NCI-H2196 (cell line): ENCODE measurements at regions not wholly inside any gene's neighbourhood (a gene's known extent, or its start where the extent isn't known, plus 50 kb on each side); places are given as distances from the start of the nearest gene placed in this dataset.

Source experiments
- DNase-seq: peaks from one replicate; lab custom pipeline; 2025; ENCODE audit not compliant: unreplicated experiment; lab: John Stamatoyannopoulos, UW

DNA sequence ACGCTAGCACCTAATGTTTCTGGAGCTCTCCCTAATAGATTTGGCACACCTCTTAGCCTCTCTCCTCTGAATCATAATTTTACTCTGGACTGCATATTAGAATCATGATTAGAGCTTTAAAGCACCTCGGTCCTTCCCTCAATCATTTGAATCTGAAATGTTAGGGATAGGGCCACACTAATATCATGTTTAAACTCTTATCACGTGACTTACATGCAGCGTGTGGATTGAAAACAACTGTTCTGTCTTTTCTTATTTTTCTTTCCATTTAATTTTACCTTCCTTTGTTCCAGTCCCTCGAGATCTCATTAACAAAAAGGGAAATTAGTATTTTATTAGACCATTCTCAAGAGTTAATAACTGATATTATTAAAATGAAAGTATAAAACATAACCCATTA, 762.5 kb upstream of the FLRT2 start:
- DNase-seq = no peak

- DNase-seq = no peak
Measured at GRCh38 chr14:84770030-84770429, 759.9 kb upstream of the FLRT2 start.

GRCh38 chr14:84777356-84777755, 752.6 kb upstream of the FLRT2 start:
- no peak for DNase-seq

GRCh38 chr14:84782902-84783301, 747.0 kb upstream of the FLRT2 start:
- DNase-seq = no peak

DNA sequence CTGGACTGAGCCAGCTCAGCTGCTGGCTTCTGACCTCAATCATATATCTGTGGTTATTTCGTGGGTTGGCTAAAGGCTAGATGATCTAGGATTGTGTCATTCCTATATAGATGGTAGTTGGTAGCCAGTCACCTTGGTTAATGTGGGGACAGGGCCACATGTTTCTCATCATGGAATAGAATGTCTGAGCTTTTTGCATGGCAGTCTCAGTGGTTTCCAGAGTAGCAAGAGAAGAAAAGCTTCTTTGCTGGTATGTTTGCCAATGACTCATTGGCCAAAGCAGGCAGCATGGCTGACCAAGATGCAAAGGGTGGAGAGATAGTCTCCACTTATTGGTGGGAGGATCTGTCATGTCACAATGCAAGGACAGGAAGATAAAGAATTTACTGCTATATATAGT, 746.4 kb upstream of the FLRT2 start:
- no peak for DNase-seq

DNA sequence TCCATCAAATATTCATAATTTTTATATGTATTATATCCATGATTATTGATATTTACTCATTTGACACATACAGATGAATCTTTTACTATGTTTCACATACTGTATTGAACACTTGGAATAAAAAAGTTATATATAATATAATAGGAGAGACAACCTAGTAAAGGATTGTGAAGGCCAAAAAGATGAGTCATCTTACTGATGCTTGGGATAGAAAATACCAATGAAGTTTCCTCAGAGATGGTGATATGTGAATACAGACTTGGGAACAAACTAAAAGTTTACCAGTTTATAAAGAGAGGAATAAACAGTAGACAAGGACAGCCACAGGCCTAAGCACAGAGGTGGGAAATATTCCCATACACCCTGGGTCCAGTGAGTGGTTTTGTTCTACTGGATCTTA, 743.9 kb upstream of the FLRT2 start:
- no peak for DNase-seq

DNA sequence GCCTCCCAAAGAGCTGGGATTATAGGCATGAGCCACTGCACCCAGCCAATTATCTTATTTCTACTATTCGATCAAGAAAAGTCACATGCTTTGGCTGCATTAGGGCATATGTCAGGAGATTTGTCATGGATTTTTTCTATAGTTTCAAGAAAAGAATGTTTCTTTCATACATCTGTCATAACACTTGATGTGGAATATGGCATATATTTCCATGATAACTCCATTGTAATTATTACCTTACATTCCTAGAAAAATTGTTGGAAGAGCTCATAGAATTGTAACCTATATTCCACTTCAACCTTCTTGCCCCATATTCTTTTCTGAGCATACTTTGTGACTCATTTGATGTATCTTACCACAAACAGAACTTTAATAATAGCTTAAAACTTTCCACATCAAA, 740.9 kb upstream of the FLRT2 start:
- no peak for DNase-seq

DNA sequence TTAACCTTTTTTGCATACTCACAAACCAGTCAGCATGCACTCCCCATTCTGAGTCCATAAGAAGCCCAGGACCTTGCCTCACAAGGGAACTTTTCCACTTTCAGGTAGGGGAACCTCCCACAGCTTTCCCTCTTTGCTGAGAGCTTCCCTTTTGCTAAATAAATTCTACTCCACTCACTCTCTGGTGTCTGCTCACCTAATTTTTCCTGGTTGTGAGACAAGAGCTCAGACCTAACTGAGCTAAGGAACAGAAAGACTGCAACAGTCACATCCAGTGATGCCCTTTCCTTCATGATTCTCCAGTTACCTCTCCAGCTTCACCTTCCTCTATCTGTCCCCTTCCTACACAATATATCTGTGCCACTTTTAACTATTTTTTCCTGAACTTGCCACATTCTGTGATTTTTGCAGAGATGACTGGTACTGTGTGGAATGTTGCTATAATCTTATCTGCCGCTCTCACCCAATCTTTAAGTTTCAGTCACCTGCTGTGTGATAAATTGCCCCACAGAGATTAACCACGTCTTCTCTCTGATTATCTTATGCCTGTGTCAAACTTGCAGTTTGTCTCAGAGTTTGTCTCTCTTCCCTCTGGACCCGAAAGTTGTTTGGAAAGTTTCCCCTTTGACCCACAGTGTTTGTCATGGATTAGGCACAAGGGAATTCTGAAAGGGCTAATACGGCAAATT, 737.1 kb upstream of the FLRT2 start:
- DNase-seq = no peak

- DNase-seq = no peak
Measured at GRCh38 chr14:84797326-84797725, 732.6 kb upstream of the FLRT2 start.

DNA sequence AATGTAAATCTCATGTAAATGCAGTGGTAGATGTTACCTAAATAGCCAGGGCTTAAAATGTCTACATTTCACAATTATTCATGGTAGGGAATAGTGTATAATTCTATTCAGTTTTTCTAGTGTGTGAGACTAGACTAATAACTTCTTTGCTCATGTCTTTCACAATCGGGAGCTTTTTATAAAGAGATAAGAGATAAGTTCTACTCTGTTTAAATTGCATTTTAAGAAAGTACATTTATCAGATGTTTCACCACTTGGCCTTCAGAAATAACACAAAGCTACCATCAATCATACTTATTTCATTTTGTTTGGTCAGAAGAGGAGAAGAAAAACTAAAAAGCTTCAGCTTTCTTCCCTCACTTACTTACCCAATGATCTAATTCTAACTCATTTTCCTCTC, 725.5 kb upstream of the FLRT2 start:
- DNase-seq = no peak

DNA sequence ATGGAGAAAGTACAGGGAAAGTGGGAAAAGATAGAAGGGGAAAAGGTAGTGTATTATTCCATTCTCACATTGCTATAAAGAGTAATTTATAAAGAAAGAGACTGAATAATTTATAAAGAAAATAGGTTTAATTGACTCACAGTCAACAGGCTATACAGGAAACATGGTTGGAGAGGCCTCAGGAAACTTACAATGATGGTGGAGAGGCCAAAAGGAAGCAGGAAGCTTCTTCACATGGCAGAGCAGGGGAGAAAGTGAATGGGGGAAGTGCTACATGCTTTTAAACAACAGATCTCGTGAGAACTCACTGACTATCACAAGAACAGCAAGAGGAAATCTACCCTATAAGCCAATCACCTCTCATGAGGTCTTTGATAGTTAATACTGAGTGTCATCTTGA, 725.0 kb upstream of the FLRT2 start:
- no peak for DNase-seq

DNA sequence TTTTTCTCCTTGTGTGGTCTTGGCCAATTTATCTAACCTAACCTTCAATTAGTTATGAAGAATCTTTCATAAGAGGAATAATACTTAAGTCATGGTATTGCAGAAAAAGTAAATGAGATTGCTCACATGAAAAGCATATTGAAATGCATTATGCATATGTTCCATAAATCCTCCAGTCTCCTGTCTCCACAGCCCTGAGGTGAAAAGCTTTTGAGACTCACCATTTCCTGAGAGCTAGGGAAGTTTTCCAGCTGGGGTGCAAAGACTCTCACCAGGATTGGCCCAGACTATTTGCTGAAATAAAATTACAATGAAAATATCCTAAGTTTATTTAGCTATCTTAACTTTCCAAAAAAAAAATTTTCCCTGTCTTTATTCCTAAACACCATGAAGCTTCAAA, 723.8 kb upstream of the FLRT2 start:
- no peak for DNase-seq

DNA sequence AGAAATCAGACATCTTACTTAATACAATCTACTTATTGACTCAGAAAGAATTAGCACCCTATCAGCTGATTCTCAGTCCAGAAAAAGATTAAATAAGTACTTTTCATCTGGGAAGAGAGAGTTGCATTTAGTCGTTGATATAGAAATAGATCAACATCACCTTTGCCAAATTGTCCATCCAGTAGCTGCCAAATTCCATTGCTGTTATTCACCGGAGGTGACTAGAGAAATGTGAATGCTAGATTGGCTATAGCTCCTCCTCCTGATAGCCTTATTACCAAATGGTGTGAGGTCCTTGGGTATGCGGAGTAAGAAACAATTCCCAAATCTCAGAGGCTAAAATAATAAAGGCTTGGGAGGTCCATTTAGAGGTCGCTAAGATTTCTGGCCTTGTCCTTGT, 723.3 kb upstream of the FLRT2 start:
- no peak for DNase-seq

GRCh38 chr14:84807673-84808072, 722.3 kb upstream of the FLRT2 start:
- DNase-seq = no peak

GRCh38 chr14:84809158-84809557, 720.8 kb upstream of the FLRT2 start:
- DNase-seq = no peak

DNA sequence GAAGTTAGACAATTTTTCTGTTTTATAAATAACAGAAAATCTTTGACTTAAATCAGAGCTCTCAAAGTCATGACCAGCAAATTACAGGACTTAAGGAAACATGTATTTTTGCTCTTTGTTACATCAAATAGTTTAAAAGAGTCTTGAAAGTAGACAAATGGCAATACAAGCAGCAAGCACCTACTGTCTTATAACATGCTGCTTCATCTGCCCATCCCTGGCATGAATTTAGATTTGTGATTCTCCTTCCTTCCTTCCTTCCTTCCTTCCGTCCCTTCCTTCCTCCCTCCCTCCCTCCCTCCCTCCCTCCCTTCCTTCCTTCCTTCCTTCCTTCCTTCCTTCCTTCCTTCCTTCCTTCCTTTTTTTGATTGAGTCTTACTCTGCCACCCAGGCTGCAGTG, 715.6 kb upstream of the FLRT2 start:
- no peak for DNase-seq

DNA sequence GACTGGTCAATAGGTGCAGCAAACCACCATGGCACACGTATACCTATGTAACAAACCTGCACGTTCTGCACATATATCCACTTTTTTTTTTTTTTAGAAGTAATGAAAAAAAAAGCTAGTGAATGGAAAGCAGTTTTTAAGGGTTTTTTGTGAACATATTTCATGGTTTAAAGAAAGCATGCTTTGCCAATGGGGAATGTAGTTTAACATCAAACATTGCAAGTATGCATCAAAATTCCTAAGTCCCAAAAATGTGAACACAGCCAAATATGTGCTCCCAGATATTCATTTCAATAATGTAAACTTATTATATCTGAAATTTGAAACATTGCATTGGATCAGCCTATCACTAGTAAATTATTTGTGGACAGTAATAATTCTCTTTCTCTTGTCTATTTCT, 710.4 kb upstream of the FLRT2 start:
- DNase-seq = no peak

DNA sequence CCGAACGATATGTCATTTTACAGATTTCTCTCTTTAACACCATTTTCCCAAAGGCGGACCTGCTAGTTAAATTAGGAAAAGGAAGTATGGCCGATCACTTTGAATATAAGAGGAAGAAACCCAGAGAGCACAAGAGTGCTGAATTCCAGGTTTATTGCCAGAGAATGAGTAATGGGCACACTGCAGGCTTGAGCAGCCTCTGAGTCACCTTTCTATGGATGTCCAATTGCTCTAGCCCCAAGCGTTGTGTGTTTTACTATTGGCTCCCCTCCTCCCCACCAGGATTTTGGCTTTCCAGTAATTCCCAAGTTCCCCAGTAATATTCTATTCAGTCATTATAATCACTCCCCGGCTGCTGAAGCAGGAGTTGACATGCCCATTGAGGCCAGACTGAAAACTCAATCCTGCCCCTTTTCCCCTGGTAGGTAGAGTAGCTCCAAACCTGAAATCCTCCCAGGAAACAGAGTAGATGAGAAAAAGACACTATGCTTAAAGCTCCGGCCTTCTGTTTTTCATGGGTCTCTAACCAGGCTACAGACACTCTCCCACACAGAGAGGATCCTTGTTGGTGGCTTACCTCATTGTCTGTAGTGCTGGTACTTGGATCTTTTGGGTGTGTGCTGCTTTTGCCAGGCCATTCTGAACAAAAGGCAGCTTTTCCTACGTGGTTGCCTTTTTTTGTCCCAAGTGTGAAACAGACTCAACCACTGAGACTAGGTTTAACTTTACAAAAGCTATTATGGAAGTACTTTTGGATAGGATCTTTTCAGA, 704.3 kb upstream of the FLRT2 start:
- DNase-seq = no peak

- DNase-seq = no peak
Measured at GRCh38 chr14:84826294-84826693, 703.6 kb upstream of the FLRT2 start.

GRCh38 chr14:84850595-84850994, 679.3 kb upstream of the FLRT2 start:
- DNase-seq = no peak

GRCh38 chr14:84856751-84857534, 673.0 kb upstream of the FLRT2 start:
- no peak for DNase-seq

DNA sequence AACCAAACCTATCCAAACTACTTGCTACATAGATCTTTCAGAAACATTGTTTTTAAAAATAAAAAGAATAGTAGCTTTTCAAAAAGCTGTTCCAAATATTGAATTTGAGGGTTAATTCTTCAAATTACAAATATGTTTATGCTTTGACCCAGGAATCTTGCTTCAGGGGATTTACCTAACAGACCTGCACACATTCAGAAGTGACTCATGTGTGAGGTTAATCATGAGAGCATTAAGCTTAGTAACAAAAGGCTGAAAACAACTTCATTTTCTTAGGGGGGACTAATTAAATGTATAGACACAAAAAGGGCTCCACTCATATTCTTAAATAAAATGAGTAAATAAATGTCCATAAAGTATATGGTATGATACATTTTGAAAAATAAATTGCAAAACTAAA, 672.4 kb upstream of the FLRT2 start:
- DNase-seq = no peak
